ENCODE measurements at regions not wholly inside any gene's neighbourhood (a gene's known extent, or its start where the extent isn't known, plus 50 kb on each side); places are given as distances from the start of the nearest gene placed in this dataset.

- in situ Hi-C loops (cut with HindIII; ENCODE audit: low sequenced_read_pairs), result no loop called here
Observed at GRCh38 chr12:13691598-13691997, 289.8 kb downstream of the GRIN2B start.

- in situ Hi-C loops (cut with HindIII; ENCODE audit: low sequenced_read_pairs), result no loop called here
Observed at GRCh38 chr12:13687633-13688032, 293.8 kb downstream of the GRIN2B start.

- in situ Hi-C loops (cut with HindIII; ENCODE audit: low sequenced_read_pairs), result no loop called here
Observed at GRCh38 chr12:13686260-13686659, 295.1 kb downstream of the GRIN2B start.

- in situ Hi-C loops (cut with HindIII; ENCODE audit: low sequenced_read_pairs), result no loop called here
Observed at GRCh38 chr12:13680916-13681315, 300.5 kb downstream of the GRIN2B start.

GRCh38 chr12:13676880-13677279, 304.5 kb downstream of the GRIN2B start:
- in situ Hi-C loops (cut with HindIII; ENCODE audit: low sequenced_read_pairs), result no loop called here

GRCh38 chr12:13670285-13670866, 311.0 kb downstream of the GRIN2B start:
- in situ Hi-C loops (cut with HindIII; ENCODE audit: low sequenced_read_pairs), result no loop called here

- in situ Hi-C loops (cut with HindIII; ENCODE audit: low sequenced_read_pairs), result no loop called here
Observed at GRCh38 chr12:13668880-13669279, 312.5 kb downstream of the GRIN2B start.

- in situ Hi-C loops (cut with HindIII; ENCODE audit: low sequenced_read_pairs), result no loop called here
Observed at GRCh38 chr12:13666806-13667205, 314.6 kb downstream of the GRIN2B start.

GRCh38 chr12:13661005-13661887, 320.2 kb downstream of the GRIN2B start:
- in situ Hi-C loops (cut with HindIII; ENCODE audit: low sequenced_read_pairs), result no loop called here

- in situ Hi-C loops (cut with HindIII; ENCODE audit: low sequenced_read_pairs), result no loop called here
Observed at GRCh38 chr12:13654456-13654855, 326.9 kb downstream of the GRIN2B start.

GRCh38 chr12:13652105-13652504, 329.3 kb downstream of the GRIN2B start:
- in situ Hi-C loops (cut with HindIII; ENCODE audit: low sequenced_read_pairs), result no loop called here

- in situ Hi-C loops (cut with HindIII; ENCODE audit: low sequenced_read_pairs), result no loop called here
Observed at GRCh38 chr12:13635709-13636108, 345.7 kb downstream of the GRIN2B start.

- in situ Hi-C loops (cut with HindIII; ENCODE audit: low sequenced_read_pairs), result no loop called here
Observed at GRCh38 chr12:13631873-13632272, 349.5 kb downstream of the GRIN2B start.

GRCh38 chr12:13630354-13630753, 351.0 kb downstream of the GRIN2B start:
- in situ Hi-C loops (cut with HindIII; ENCODE audit: low sequenced_read_pairs), result no loop called here

- in situ Hi-C loops (cut with HindIII; ENCODE audit: low sequenced_read_pairs), result no loop called here
Observed at GRCh38 chr12:13628067-13628466, 353.3 kb downstream of the GRIN2B start.

GRCh38 chr12:13627536-13627935, 353.9 kb downstream of the GRIN2B start:
- in situ Hi-C loops (cut with HindIII; ENCODE audit: low sequenced_read_pairs), result no loop called here

GRCh38 chr12:13613297-13613696, 368.1 kb downstream of the GRIN2B start:
- in situ Hi-C loops (cut with HindIII; ENCODE audit: low sequenced_read_pairs), result no loop called here

GRCh38 chr12:13609894-13610679, 371.3 kb downstream of the GRIN2B start:
- in situ Hi-C loops (cut with HindIII; ENCODE audit: low sequenced_read_pairs), result no loop called here

- in situ Hi-C loops (cut with HindIII; ENCODE audit: low sequenced_read_pairs), result no loop called here
Observed at GRCh38 chr12:13606290-13606689, 375.1 kb downstream of the GRIN2B start.

- in situ Hi-C loops (cut with HindIII; ENCODE audit: low sequenced_read_pairs), result no loop called here
Observed at GRCh38 chr12:13603953-13604352, 377.4 kb downstream of the GRIN2B start.

- in situ Hi-C loops (cut with HindIII; ENCODE audit: low sequenced_read_pairs), result no loop called here
Observed at GRCh38 chr12:13602172-13602571, 379.2 kb downstream of the GRIN2B start.

GRCh38 chr12:13599176-13599575, 382.2 kb downstream of the GRIN2B start:
- in situ Hi-C loops (cut with HindIII; ENCODE audit: low sequenced_read_pairs), result no loop called here
